Ishikawa (cell line): ENCODE measurements at regions not wholly inside any gene's neighbourhood (a gene's known extent, or its start where the extent isn't known, plus 50 kb on each side); places are given as distances from the start of the nearest gene placed in this dataset.

Experiments used
- CREB1 ChIP-seq: IDR thresholded peaks from 2 replicates; pipeline ENCODE4 v1.6.1; 2012; ENCODE audit warnings: low read depth
- EP300 ChIP-seq: IDR thresholded peaks from 2 replicates; pipeline ENCODE4 v1.6.1; 2012; ENCODE audit warnings: borderline replicate concordance
- FOXM1 ChIP-seq: IDR thresholded peaks from 2 replicates; pipeline ENCODE4 v1.6.1; 2012; ENCODE audit warnings: low read depth, borderline replicate concordance
- NFIC ChIP-seq: IDR thresholded peaks from 2 replicates; pipeline ENCODE4 v1.6.1; 2012
- RAD21 ChIP-seq: IDR thresholded peaks from 2 replicates; pipeline ENCODE4 v1.6.1; 2012; ENCODE audit warnings: low read depth
- TAF1 ChIP-seq: IDR thresholded peaks from 2 replicates; pipeline ENCODE4 v1.6.1; 2012; ENCODE audit warnings: low read depth, mild to moderate bottlenecking
- TCF12 ChIP-seq: IDR thresholded peaks from 2 replicates; pipeline ENCODE4 v1.6.1; 2012; ENCODE audit warnings: low read depth
- YY1 ChIP-seq: IDR thresholded peaks from 2 replicates; pipeline ENCODE4 v1.6.1; 2012; ENCODE audit warnings: low read depth
- ZBTB7A ChIP-seq: IDR thresholded peaks from 2 replicates; pipeline ENCODE4 v1.6.1; 2012; ENCODE audit warnings: low read depth
- TF ChIP-seq, protein P1 (sequence below): IDR thresholded peaks from 2 replicates; pipeline ENCODE4 v1.6.1; 2012; ENCODE audit warnings: low read depth, mild to moderate bottlenecking
- TF ChIP-seq, protein P2 (sequence below): IDR thresholded peaks from 2 replicates; pipeline ENCODE4 v1.6.1; 2012

- TF ChIP-seq CREB1: no peak
- TF ChIP-seq RAD21: no peak
- no peak for TF ChIP-seq YY1
- TF ChIP-seq, protein P1, sequence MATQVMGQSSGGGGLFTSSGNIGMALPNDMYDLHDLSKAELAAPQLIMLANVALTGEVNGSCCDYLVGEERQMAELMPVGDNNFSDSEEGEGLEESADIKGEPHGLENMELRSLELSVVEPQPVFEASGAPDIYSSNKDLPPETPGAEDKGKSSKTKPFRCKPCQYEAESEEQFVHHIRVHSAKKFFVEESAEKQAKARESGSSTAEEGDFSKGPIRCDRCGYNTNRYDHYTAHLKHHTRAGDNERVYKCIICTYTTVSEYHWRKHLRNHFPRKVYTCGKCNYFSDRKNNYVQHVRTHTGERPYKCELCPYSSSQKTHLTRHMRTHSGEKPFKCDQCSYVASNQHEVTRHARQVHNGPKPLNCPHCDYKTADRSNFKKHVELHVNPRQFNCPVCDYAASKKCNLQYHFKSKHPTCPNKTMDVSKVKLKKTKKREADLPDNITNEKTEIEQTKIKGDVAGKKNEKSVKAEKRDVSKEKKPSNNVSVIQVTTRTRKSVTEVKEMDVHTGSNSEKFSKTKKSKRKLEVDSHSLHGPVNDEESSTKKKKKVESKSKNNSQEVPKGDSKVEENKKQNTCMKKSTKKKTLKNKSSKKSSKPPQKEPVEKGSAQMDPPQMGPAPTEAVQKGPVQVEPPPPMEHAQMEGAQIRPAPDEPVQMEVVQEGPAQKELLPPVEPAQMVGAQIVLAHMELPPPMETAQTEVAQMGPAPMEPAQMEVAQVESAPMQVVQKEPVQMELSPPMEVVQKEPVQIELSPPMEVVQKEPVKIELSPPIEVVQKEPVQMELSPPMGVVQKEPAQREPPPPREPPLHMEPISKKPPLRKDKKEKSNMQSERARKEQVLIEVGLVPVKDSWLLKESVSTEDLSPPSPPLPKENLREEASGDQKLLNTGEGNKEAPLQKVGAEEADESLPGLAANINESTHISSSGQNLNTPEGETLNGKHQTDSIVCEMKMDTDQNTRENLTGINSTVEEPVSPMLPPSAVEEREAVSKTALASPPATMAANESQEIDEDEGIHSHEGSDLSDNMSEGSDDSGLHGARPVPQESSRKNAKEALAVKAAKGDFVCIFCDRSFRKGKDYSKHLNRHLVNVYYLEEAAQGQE: no peak
- no peak for TF ChIP-seq ZBTB7A
- TF ChIP-seq EP300: no peak
- TF ChIP-seq FOXM1: no peak
- no peak for TF ChIP-seq NFIC
- TF ChIP-seq, protein P2, sequence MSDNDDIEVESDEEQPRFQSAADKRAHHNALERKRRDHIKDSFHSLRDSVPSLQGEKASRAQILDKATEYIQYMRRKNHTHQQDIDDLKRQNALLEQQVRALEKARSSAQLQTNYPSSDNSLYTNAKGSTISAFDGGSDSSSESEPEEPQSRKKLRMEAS: no peak
- TF ChIP-seq TAF1: no peak
- TF ChIP-seq TCF12: no peak
These were observed 638.7 kb upstream of the FANCL start for GRCh38 chr2:58879834-58880233.
